ENCODE measurements at regions not wholly inside any gene's neighbourhood (a gene's known extent, or its start where the extent isn't known, plus 50 kb on each side); places are given as distances from the start of the nearest gene placed in this dataset.

DNA sequence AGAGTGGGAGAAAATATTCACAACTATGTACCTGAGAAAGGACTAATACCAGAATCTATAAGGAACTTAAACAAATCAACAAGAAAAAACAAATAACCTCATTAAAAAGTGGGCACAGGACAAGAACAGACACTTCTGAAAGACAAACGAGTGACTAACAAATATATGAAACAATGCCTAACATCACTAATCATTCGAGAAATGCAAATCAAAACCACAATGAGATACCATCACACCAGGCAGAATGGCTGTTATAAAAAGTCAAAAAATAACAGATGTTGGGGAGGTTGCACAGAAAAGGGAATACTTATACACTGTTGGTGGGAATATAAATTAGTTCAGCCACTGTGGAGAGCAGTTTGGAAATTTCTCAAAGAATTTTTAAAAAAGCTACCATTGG, 83.5 kb upstream of the WSCD1 start:
- TF ChIP-seq, protein P1, sequence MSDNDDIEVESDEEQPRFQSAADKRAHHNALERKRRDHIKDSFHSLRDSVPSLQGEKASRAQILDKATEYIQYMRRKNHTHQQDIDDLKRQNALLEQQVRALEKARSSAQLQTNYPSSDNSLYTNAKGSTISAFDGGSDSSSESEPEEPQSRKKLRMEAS (IDR thresholded peaks at IDR 0.05; ENCODE audit: low read depth, low read length), result no peak
- TF ChIP-seq, protein P2, sequence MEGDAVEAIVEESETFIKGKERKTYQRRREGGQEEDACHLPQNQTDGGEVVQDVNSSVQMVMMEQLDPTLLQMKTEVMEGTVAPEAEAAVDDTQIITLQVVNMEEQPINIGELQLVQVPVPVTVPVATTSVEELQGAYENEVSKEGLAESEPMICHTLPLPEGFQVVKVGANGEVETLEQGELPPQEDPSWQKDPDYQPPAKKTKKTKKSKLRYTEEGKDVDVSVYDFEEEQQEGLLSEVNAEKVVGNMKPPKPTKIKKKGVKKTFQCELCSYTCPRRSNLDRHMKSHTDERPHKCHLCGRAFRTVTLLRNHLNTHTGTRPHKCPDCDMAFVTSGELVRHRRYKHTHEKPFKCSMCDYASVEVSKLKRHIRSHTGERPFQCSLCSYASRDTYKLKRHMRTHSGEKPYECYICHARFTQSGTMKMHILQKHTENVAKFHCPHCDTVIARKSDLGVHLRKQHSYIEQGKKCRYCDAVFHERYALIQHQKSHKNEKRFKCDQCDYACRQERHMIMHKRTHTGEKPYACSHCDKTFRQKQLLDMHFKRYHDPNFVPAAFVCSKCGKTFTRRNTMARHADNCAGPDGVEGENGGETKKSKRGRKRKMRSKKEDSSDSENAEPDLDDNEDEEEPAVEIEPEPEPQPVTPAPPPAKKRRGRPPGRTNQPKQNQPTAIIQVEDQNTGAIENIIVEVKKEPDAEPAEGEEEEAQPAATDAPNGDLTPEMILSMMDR (IDR thresholded peaks at IDR 0.05; ENCODE audit: low read depth, low read length), result no peak
- TF ChIP-seq POLR2A (IDR thresholded peaks at IDR 0.05; ENCODE audit: extremely low read depth, insufficient read length) (no peak), MYC (IDR thresholded peaks at IDR 0.05; ENCODE audit: low read depth, low read length) (no peak)

Data from NB4 (cell line).